CD14-positive monocyte (primary cell): ENCODE measurements at regions not wholly inside any gene's neighbourhood (a gene's known extent, or its start where the extent isn't known, plus 50 kb on each side); places are given as distances from the start of the nearest gene placed in this dataset.

Experiments
- DNase-seq, 3 donors: peaks; one replicate each; pipeline ENCODE4 v3.0.0-alpha.2; 2011 to 2022
- H2AFZ ChIP-seq: 2 replicates; pipeline ENCODE4 v1.6.0; 2012; ENCODE audit warnings: mild to moderate bottlenecking, low read depth, low read length, inconsistent platforms; ENCODE audit not compliant: insufficient read depth, poor library complexity, severe bottlenecking
- H3K27ac ChIP-seq, 2 donors: 1 replicate in 1 of 2; 2 replicates in 1 of 2; pipeline ENCODE4 v1.5.1; 2012 to 2013; ENCODE audit warnings: low read length in 2 of 2, control low read depth in 1 of 2, inconsistent platforms in 1 of 2, low read depth in 1 of 2, mild to moderate bottlenecking in 1 of 2
- H3K27me3 ChIP-seq, 2 donors: one replicate each; pipeline versions ENCODE4 v1.6.0 to v1.6.1; 2011 to 2013; ENCODE audit warnings: low read length in 2 of 2; ENCODE audit not compliant: control insufficient read depth in 2 of 2, insufficient read depth in 2 of 2
- H3K36me3 ChIP-seq, 2 donors: replicated peaks in 1 of 2; 1 replicate in 1 of 2; 2 replicates in 1 of 2; pipeline versions ENCODE4 v1.5.1 to v1.6.1; 2012 to 2013; ENCODE audit warnings: low read length in 2 of 2, control low read depth in 1 of 2, inconsistent platforms in 1 of 2, mild to moderate bottlenecking in 1 of 2; ENCODE audit not compliant: insufficient read depth in 2 of 2, control insufficient read depth in 1 of 2
- H3K4me1 ChIP-seq, 2 donors: 1 replicate in 1 of 2; 2 replicates in 1 of 2; pipeline versions ENCODE4 v1.5.1 to v1.6.1; 2012 to 2013; ENCODE audit warnings: low read length in 2 of 2, control low read depth in 1 of 2, inconsistent platforms in 1 of 2, mild to moderate bottlenecking in 1 of 2, moderate library complexity in 1 of 2; ENCODE audit not compliant: insufficient read depth in 2 of 2, control insufficient read depth in 1 of 2
- H3K4me2 ChIP-seq: replicated peaks from 2 replicates; pipeline ENCODE3; 2012; ENCODE audit warnings: low read length, moderate library complexity, mild to moderate bottlenecking; ENCODE audit not compliant: poor library complexity, severe bottlenecking; ENCODE audit errors: extremely low read depth
- H3K4me3 ChIP-seq, 3 experiments: fragments of 200-600 bp in 1 of 3; sonication (generic) in 1 of 3; replicated peaks in 1 of 3; 1 replicate in 2 of 3; 2 replicates in 1 of 3; pipeline ENCODE4 v1.5.1; 2011 to 2013; ENCODE audit warnings: low read length in 3 of 3, mild to moderate bottlenecking in 3 of 3, control low read depth in 2 of 3, low read depth in 2 of 3, inconsistent platforms in 1 of 3, moderate library complexity in 1 of 3
- H3K79me2 ChIP-seq: 2 replicates; pipeline ENCODE4 v1.6.0; 2012; ENCODE audit warnings: mild to moderate bottlenecking, control low read depth, inconsistent platforms, low read length, moderate library complexity; ENCODE audit not compliant: insufficient read depth
- H3K9ac ChIP-seq: 2 replicates; pipeline ENCODE4 v1.6.0; 2017; ENCODE audit warnings: low read length, mild to moderate bottlenecking; ENCODE audit not compliant: insufficient read depth, poor library complexity, severe bottlenecking
- H3K9me3 ChIP-seq, 2 donors: replicated peaks in 1 of 2; 1 replicate in 1 of 2; 2 replicates in 1 of 2; pipeline versions ENCODE4 v1.5.1 to v1.6.1; 2012 to 2013; ENCODE audit warnings: low read length in 2 of 2, control low read depth in 1 of 2; ENCODE audit not compliant: control insufficient read depth in 1 of 2, insufficient read depth in 1 of 2
- H4K20me1 ChIP-seq: 2 replicates; pipeline ENCODE4 v1.6.0; 2012; ENCODE audit warnings: mild to moderate bottlenecking, low read length, control low read depth, moderate library complexity; ENCODE audit not compliant: insufficient read depth
- H3K27ac Mint-ChIP-seq, 7 donors: one replicate each; pipeline ENCODE4 v1.8.0; 2020; ENCODE audit warnings: mild to moderate bottlenecking in 7 of 7, mixed read lengths in 7 of 7, moderate library complexity in 6 of 7, inconsistent platforms in 2 of 7
- H3K27me3 Mint-ChIP-seq, 3 donors: one replicate each; pipeline ENCODE4 v1.8.0; 2021 to 2022; ENCODE audit warnings: low read depth in 3 of 3, mild to moderate bottlenecking in 3 of 3, mixed read lengths in 3 of 3, moderate library complexity in 3 of 3, inconsistent platforms in 1 of 3
- H3K36me3 Mint-ChIP-seq, 2 donors: one replicate each; pipeline ENCODE4 v1.8.0; 2020; ENCODE audit warnings: mixed read lengths in 2 of 2, inconsistent platforms in 1 of 2, mild to moderate bottlenecking in 1 of 2
- H3K4me1 Mint-ChIP-seq: one replicate; pipeline ENCODE4 v1.8.0; 2020; ENCODE audit warnings: mild to moderate bottlenecking, mixed read lengths
- H3K4me3 Mint-ChIP-seq, 2 donors: one replicate each; pipeline ENCODE4 v1.8.0; 2020; ENCODE audit warnings: mild to moderate bottlenecking in 2 of 2, mixed read lengths in 2 of 2, moderate library complexity in 1 of 2
- H3K9me3 Mint-ChIP-seq, 7 donors: one replicate each; pipeline ENCODE4 v1.8.0; 2020 to 2022; ENCODE audit warnings: mixed read lengths in 7 of 7, mild to moderate bottlenecking in 6 of 7, moderate library complexity in 6 of 7, inconsistent platforms in 2 of 7
- CTCF ChIP-seq: fragments of 200-600 bp; IDR thresholded peaks from one replicate; pipeline ENCODE4 v1.8.0; 2022; ENCODE audit warnings: antibody characterized with exemption, mild to moderate bottlenecking
- WGBS: methylation state at CpG from one replicate; pipeline ENCODE4 v1.1.5; 2013; ENCODE audit warnings: missing lambda C conversion rate; ENCODE audit not compliant: insufficient coverage; 5-methylcytosine and 5-hydroxymethylcytosine counted together
- intact Hi-C, 2 donors: fragments of 100-400 bp; cut with micrococcal nuclease; formaldehyde crosslinking; loops; one replicate each; pipeline versions ENCODE4 v1.15.0 to v1.15.1; 2023

GRCh38 chr7:13742126-13742525, 247.3 kb downstream of the ETV1 start:
- WGBS: 91% methylated on average over 1 of the region's 2 CpGs
- TF ChIP-seq CTCF: no peak
- H4K20me1 ChIP-seq: no peaks in the 10 kb centered on the region
- Mint-ChIP-seq H3K27ac (no peak overlapping the region), H3K9me3 (no peaks in the 10 kb centered on the region), H3K27me3 (no peaks in the 10 kb centered on the region), H3K36me3 (no peaks in the 10 kb centered on the region), H3K4me1 (no peaks in the 10 kb centered on the region), H3K4me3 (no peak overlapping the region)
- intact Hi-C loops: no loop called here
- H3K9ac ChIP-seq: no peak overlapping the region
- no peaks in the 10 kb centered on the region for H3K27me3 ChIP-seq
- no peak for DNase-seq
- H3K4me3 ChIP-seq: no peak overlapping the region
- H3K79me2 ChIP-seq: no peaks in the 10 kb centered on the region
- H3K36me3 ChIP-seq: no peaks in the 10 kb centered on the region
- no peak overlapping the region for H3K4me2 ChIP-seq
- no peak overlapping the region for H3K27ac ChIP-seq
- no peaks in the 10 kb centered on the region for H3K9me3 ChIP-seq
- H3K4me1 ChIP-seq: no peaks in the 10 kb centered on the region
- no peak overlapping the region for H2AFZ ChIP-seq

GRCh38 chr7:13742811-13743210, 246.7 kb downstream of the ETV1 start:
- no peaks in the 10 kb centered on the region for H3K4me1 Mint-ChIP-seq
- Histone ChIP-seq H3K27ac (no peak overlapping the region), H3K36me3 (no peaks in the 10 kb centered on the region), H2AFZ (no peak overlapping the region), H3K79me2 (no peaks in the 10 kb centered on the region), H3K27me3 (no peaks in the 10 kb centered on the region), H3K4me3 (no peak overlapping the region), H3K9ac (no peak overlapping the region), H3K9me3 (no peaks in the 10 kb centered on the region), H3K4me1 (no peaks in the 10 kb centered on the region), H4K20me1 (no peaks in the 10 kb centered on the region), H3K4me2 (no peak overlapping the region)
- H3K27ac Mint-ChIP-seq: no peak overlapping the region
- WGBS: no CpG with 5 or more reads among the region's 1 CpG
- H3K36me3 Mint-ChIP-seq: no peaks in the 10 kb centered on the region
- no peaks in the 10 kb centered on the region for H3K27me3 Mint-ChIP-seq
- no peak for DNase-seq
- TF ChIP-seq CTCF: no peak
- intact Hi-C loops: no loop called here
- no peaks in the 10 kb centered on the region for H3K9me3 Mint-ChIP-seq
- H3K4me3 Mint-ChIP-seq: no peak overlapping the region
